Neuronal stem cell (in vitro differentiated cells): ENCODE measurements at regions not wholly inside any gene's neighbourhood (a gene's known extent, or its start where the extent isn't known, plus 50 kb on each side); places are given as distances from the start of the nearest gene placed in this dataset.

Source experiments
- DNase-seq: peaks from one replicate; pipeline ENCODE4 v3.0.0-alpha.2; 2013; ENCODE audit warnings: low spot score
- H2AFZ ChIP-seq: one replicate; pipeline ENCODE4 v1.6.1; 2013; ENCODE audit warnings: mild to moderate bottlenecking, low read length, inconsistent platforms
- H2AK5ac ChIP-seq: 2 replicates; pipeline ENCODE4 v1.6.1; 2013; ENCODE audit warnings: low read depth, mild to moderate bottlenecking, inconsistent platforms, low read length, moderate library complexity, mixed read lengths
- H2BK120ac ChIP-seq: 2 replicates; pipeline ENCODE4 v1.6.1; 2013; ENCODE audit warnings: low read depth, mild to moderate bottlenecking, inconsistent platforms, low read length, moderate library complexity, mixed read lengths
- H2BK12ac ChIP-seq: one replicate; pipeline ENCODE4 v1.6.1; 2013; ENCODE audit warnings: low read length, inconsistent platforms
- H2BK15ac ChIP-seq: 2 replicates; pipeline ENCODE4 v1.6.1; 2013; ENCODE audit warnings: mild to moderate bottlenecking, low read length, inconsistent platforms, mixed read lengths
- H2BK5ac ChIP-seq: one replicate; pipeline ENCODE4 v1.6.1; 2013; ENCODE audit warnings: inconsistent platforms, mild to moderate bottlenecking, low read length, moderate library complexity
- H3K14ac ChIP-seq: one replicate; pipeline ENCODE4 v1.6.1; 2013; ENCODE audit warnings: low read length, inconsistent platforms
- H3K18ac ChIP-seq: 2 replicates; pipeline ENCODE4 v1.6.1; 2013; ENCODE audit warnings: low read length, inconsistent platforms
- H3K23ac ChIP-seq: 2 replicates; pipeline ENCODE4 v1.6.1; 2013; ENCODE audit warnings: low read depth, mild to moderate bottlenecking, mixed read lengths, low read length, inconsistent platforms; ENCODE audit not compliant: poor library complexity
- H3K27ac ChIP-seq: replicated peaks from 3 replicates; pipeline ENCODE4 v1.5.1; 2013; ENCODE audit warnings: low read length, inconsistent platforms
- H3K27me3 ChIP-seq, 3 experiments: 2 replicates each; pipeline ENCODE4 v1.6.1; 2013; ENCODE audit warnings: low read length in 3 of 3, mild to moderate bottlenecking in 2 of 3, inconsistent platforms in 1 of 3, low read depth in 1 of 3, mixed read lengths in 1 of 3, moderate library complexity in 1 of 3; ENCODE audit not compliant: control insufficient read depth in 3 of 3, insufficient read depth in 3 of 3
- H3K36me3 ChIP-seq, 2 donors: replicated peaks in 1 of 2; 2 replicates each; pipeline ENCODE4 v1.6.1; 2013; ENCODE audit warnings: low read length in 2 of 2; ENCODE audit not compliant: control insufficient read depth in 2 of 2, insufficient read depth in 2 of 2
- H3K4ac ChIP-seq: 2 replicates; pipeline ENCODE4 v1.6.1; 2013; ENCODE audit warnings: inconsistent platforms, mild to moderate bottlenecking, low read length, moderate library complexity
- H3K4me1 ChIP-seq, 2 donors: 1 replicate in 1 of 2; 2 replicates in 1 of 2; pipeline ENCODE4 v1.6.1; 2013; ENCODE audit warnings: low read length in 2 of 2, low read depth in 1 of 2; ENCODE audit not compliant: control insufficient read depth in 2 of 2, insufficient read depth in 1 of 2
- H3K4me2 ChIP-seq: one replicate; pipeline ENCODE4 v1.6.1; 2013; ENCODE audit warnings: mild to moderate bottlenecking, low read length, inconsistent platforms; ENCODE audit not compliant: insufficient read depth, poor library complexity, severe bottlenecking
- H3K4me3 ChIP-seq, 2 donors: 2 replicates each; pipeline ENCODE4 v1.5.1; 2013; ENCODE audit warnings: low read length in 2 of 2, mild to moderate bottlenecking in 2 of 2, inconsistent platforms in 1 of 2, moderate library complexity in 1 of 2
- H3K79me1 ChIP-seq: one replicate; pipeline ENCODE4 v1.6.1; 2013; ENCODE audit warnings: low read depth, mild to moderate bottlenecking, inconsistent platforms, low read length, moderate library complexity
- H3K9ac ChIP-seq: one replicate; pipeline ENCODE4 v1.6.1; 2013; ENCODE audit warnings: mild to moderate bottlenecking, low read depth, low read length, inconsistent platforms; ENCODE audit not compliant: poor library complexity
- H3K9me3 ChIP-seq, 2 donors: replicated peaks in 1 of 2; 2 replicates each; pipeline versions ENCODE3 to v1.6.1; 2013; ENCODE audit warnings: low read length in 2 of 2, mild to moderate bottlenecking in 2 of 2, inconsistent platforms in 1 of 2, low read depth in 1 of 2, mixed read lengths in 1 of 2, moderate library complexity in 1 of 2; ENCODE audit not compliant: control insufficient read depth in 2 of 2, insufficient read depth in 1 of 2
- H4K8ac ChIP-seq: one replicate; pipeline ENCODE4 v1.6.1; 2013; ENCODE audit warnings: low read depth, mild to moderate bottlenecking, inconsistent platforms, low read length, moderate library complexity
- H4K91ac ChIP-seq: one replicate; pipeline ENCODE4 v1.6.1; 2013; ENCODE audit warnings: low read length, low read depth, mild to moderate bottlenecking, inconsistent platforms; ENCODE audit not compliant: poor library complexity
- WGBS, 2 donors: extraction: QIAGEN DNeasy Blood & Tissue Kit; methylation state at CpG; one replicate each; pipeline ENCODE4 v1.1.7; 2013; ENCODE audit warnings: missing lambda C conversion rate in 2 of 2, mixed read lengths in 1 of 2; ENCODE audit not compliant: insufficient read length in 2 of 2, insufficient replicate concordance in 1 of 2; ENCODE audit errors: extremely low coverage in 2 of 2; 5-methylcytosine and 5-hydroxymethylcytosine counted together

DNA sequence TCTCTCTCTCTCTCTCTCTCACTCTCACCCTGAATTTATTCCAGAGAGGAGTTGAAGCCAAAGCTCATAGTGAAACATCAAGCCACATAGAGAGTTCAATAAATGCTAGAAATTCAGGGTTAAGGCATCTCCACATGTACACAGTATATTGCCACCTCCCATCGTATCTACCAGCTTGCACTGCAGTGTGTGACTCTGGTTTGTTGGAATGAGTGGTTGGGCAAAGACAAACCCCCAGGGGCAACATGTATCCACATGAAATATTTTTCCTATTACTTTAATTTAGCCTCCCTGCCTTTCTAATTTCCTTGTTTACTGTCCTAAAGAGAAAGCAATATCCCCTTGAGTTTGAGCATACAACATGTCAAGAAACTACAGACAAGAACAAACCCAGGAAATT, 247.3 kb downstream of the SPATA18 start:
- DNase-seq = no peak
- H2BK15ac ChIP-seq = no peak overlapping the region
- H3K27me3 ChIP-seq = no peaks in the 10 kb centered on the region
- no peak overlapping the region for H3K9ac ChIP-seq
- no peak overlapping the region for H3K4me2 ChIP-seq
- H3K4me3 ChIP-seq = no peak overlapping the region
- WGBS, 2 donors = no CpG with 5 or more reads among the region's 1 CpG
- no peak overlapping the region for H4K8ac ChIP-seq
- no peaks in the 10 kb centered on the region for H3K9me3 ChIP-seq
- no peak overlapping the region for H3K14ac ChIP-seq
- H3K23ac ChIP-seq = no peak overlapping the region
- no peak overlapping the region for H2AFZ ChIP-seq
- H2BK5ac ChIP-seq = no peak overlapping the region
- no peaks in the 10 kb centered on the region for H3K36me3 ChIP-seq
- no peaks in the 10 kb centered on the region for H3K79me1 ChIP-seq
- H2AK5ac ChIP-seq = no peak overlapping the region
- H3K4ac ChIP-seq = no peak overlapping the region
- no peaks in the 10 kb centered on the region for H3K4me1 ChIP-seq
- H2BK120ac ChIP-seq = no peak overlapping the region
- H2BK12ac ChIP-seq = no peak overlapping the region
- H3K27ac ChIP-seq = no peak overlapping the region
- no peak overlapping the region for H4K91ac ChIP-seq
- H3K18ac ChIP-seq = no peak overlapping the region

DNA sequence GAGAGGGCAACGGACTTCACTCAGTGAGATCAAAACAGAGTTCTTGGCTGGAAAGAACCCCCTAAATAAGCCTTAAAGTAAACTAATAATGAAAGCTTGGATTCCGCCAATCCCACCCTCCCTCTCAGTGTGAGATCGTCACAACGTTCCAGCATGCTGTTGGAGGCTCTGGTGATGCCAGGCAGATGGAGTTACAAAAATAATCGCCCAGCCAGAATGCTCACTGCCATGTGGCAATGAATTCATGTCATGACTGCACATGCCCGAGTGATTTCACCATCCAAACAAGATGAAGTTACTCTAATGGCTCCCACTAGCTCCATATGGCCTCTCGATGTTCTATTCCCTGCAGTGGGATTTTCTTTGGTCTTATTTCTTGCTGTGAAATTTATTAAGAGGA, 248.0 kb downstream of the SPATA18 start:
- Histone ChIP-seq H2BK5ac (no peak overlapping the region), H3K9ac (no peak overlapping the region), H3K27me3 (no peaks in the 10 kb centered on the region), H2AFZ (no peak overlapping the region), H4K8ac (no peak overlapping the region), H3K23ac (no peak overlapping the region), H3K36me3 (no peaks in the 10 kb centered on the region), H3K79me1 (no peaks in the 10 kb centered on the region), H3K14ac (no peak overlapping the region), H3K4ac (no peak overlapping the region), H3K9me3 (no peaks in the 10 kb centered on the region), H3K18ac (no peak overlapping the region), H2BK12ac (no peak overlapping the region), H2BK15ac (no peak overlapping the region), H3K4me1 (no peaks in the 10 kb centered on the region), H3K4me3 (no peak overlapping the region), H2BK120ac (no peak overlapping the region), H3K27ac (no peak overlapping the region), H3K4me2 (no peak overlapping the region), H4K91ac (no peak overlapping the region), H2AK5ac (no peak overlapping the region)
- WGBS, 2 donors = no CpG with 5 or more reads among the region's 7 CpGs
- no peak for DNase-seq

DNA sequence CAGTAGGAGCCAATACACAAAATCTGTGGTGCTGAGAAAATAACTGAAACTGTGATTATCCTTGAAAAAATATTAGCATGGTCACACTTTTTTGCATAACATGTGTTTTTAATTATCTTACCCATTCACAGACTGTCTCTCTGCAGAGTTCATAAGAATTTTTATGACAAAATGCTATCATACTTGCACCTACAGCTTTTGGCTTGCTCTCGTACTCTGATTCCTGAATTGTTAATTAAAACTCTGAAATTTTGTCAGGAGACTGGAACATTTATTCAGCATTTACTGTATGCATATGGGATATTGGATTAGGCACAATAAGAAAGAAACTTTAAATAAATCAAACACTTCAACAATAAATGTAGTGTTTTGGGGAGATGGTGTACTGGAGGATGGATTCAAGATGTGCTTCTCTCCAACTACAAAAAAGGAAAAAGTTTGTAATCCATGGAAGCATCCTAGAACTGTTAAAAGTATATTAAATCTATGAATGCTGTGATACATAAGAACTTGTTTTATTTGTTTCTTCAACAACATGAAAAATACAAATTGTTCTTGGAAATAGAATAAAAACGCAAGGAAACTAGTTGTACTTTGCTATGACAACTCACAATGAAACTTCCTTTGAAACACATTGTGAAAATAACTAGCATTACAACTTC, 260.5 kb downstream of the SPATA18 start:
- H3K4me3 ChIP-seq = no peak overlapping the region
- no CpG with 5 or more reads among the region's 2 CpGs for WGBS, 2 donors
- H3K23ac ChIP-seq = no peak overlapping the region

DNA sequence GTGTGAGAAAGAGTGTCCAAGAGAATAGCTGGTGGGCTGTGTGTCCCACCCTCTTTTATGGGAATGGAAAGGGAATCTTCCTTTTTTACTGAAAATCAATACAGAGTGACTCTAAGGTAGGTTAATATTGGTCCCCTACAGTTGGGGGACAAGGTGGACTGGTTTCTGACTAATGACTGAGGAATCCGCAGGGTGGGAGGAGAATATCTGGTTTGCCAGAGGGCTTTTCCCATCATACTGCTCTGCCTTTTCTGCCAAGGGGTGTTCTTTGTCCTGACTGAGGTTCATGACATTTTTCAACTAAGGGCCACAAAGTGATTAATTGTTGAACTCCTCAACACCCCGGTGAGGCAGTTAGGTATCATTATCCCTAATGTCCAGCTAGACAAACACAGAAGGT, 261.6 kb downstream of the SPATA18 start:
- Histone ChIP-seq H2BK12ac (no peak overlapping the region), H3K27me3 (no peaks in the 10 kb centered on the region), H3K4me1 (no peaks in the 10 kb centered on the region), H3K4ac (no peak overlapping the region), H4K8ac (no peak overlapping the region), H3K14ac (no peak overlapping the region), H4K91ac (no peak overlapping the region), H3K4me2 (no peak overlapping the region), H2BK120ac (no peak overlapping the region), H3K79me1 (no peaks in the 10 kb centered on the region), H2AFZ (no peak overlapping the region), H3K9me3 (no peaks in the 10 kb centered on the region), H3K27ac (no peak overlapping the region), H3K18ac (no peak overlapping the region), H3K23ac (no peak overlapping the region), H2AK5ac (no peak overlapping the region), H2BK15ac (no peak overlapping the region), H3K4me3 (no peak overlapping the region), H3K36me3 (no peaks in the 10 kb centered on the region), H3K9ac (no peak overlapping the region), H2BK5ac (no peak overlapping the region)
- WGBS, 2 donors = no CpG with 5 or more reads among the region's 2 CpGs
- no peak for DNase-seq

More for the DNA sequence above, 260.5 kb downstream of the SPATA18 start:
- Histone ChIP-seq H2BK5ac (no peak overlapping the region), H2BK15ac (no peak overlapping the region), H4K8ac (no peak overlapping the region), H3K27ac (no peak overlapping the region), H4K91ac (no peak overlapping the region), H3K4ac (no peak overlapping the region), H3K4me1 (no peaks in the 10 kb centered on the region), H3K27me3 (no peaks in the 10 kb centered on the region), H3K36me3 (no peaks in the 10 kb centered on the region), H2BK12ac (no peak overlapping the region), H3K9ac (no peak overlapping the region), H2BK120ac (no peak overlapping the region), H3K18ac (no peak overlapping the region), H3K14ac (no peak overlapping the region), H2AK5ac (no peak overlapping the region), H2AFZ (no peak overlapping the region), H3K79me1 (no peaks in the 10 kb centered on the region), H3K9me3 (no peaks in the 10 kb centered on the region), H3K4me2 (no peak overlapping the region)
- DNase-seq = no peak
